H9 (cell line): ENCODE measurements at regions not wholly inside any gene's neighbourhood (a gene's known extent, or its start where the extent isn't known, plus 50 kb on each side); places are given as distances from the start of the nearest gene placed in this dataset.

Source experiments
- DNase-seq: peaks from one replicate; pipeline ENCODE4 v3.0.0-alpha.2; 2017
- H2AFZ ChIP-seq: one replicate; pipeline ENCODE4 v1.6.1; 2013; ENCODE audit warnings: mild to moderate bottlenecking, low read length, control low read depth, moderate library complexity
- H2AK5ac ChIP-seq: 2 replicates; pipeline ENCODE4 v1.6.1; 2013; ENCODE audit warnings: low read length, control low read depth, mixed read lengths; ENCODE audit not compliant: insufficient read length
- H2BK120ac ChIP-seq: one replicate; pipeline ENCODE4 v1.6.1; 2013; ENCODE audit warnings: low read depth, mild to moderate bottlenecking, low read length, control low read depth, inconsistent platforms; ENCODE audit not compliant: poor library complexity, severe bottlenecking
- H2BK12ac ChIP-seq: 2 replicates; pipeline ENCODE4 v1.6.1; 2013; ENCODE audit warnings: low read length, control low read depth, mixed read lengths, low read depth; ENCODE audit not compliant: insufficient read length
- H2BK15ac ChIP-seq: 2 replicates; pipeline ENCODE4 v1.6.1; 2013; ENCODE audit warnings: low read depth, low read length, control low read depth
- H2BK20ac ChIP-seq: one replicate; pipeline ENCODE4 v1.6.1; 2013; ENCODE audit warnings: low read depth, mild to moderate bottlenecking, low read length, control low read depth, inconsistent platforms; ENCODE audit not compliant: poor library complexity, severe bottlenecking
- H2BK5ac ChIP-seq: 2 replicates; pipeline ENCODE4 v1.6.1; 2013; ENCODE audit warnings: low read length, control low read depth, mixed read lengths; ENCODE audit not compliant: insufficient read length
- H3K14ac ChIP-seq: 2 replicates; pipeline ENCODE4 v1.6.1; 2013; ENCODE audit warnings: low read length, control low read depth; ENCODE audit not compliant: insufficient read depth
- H3K18ac ChIP-seq: 2 replicates; pipeline ENCODE4 v1.6.1; 2013; ENCODE audit warnings: low read depth, mild to moderate bottlenecking, mixed read lengths, low read length, control low read depth; ENCODE audit not compliant: insufficient read length
- H3K23ac ChIP-seq: 2 replicates; pipeline ENCODE4 v1.6.1; 2013; ENCODE audit warnings: low read length, control low read depth, mixed read lengths, low read depth; ENCODE audit not compliant: insufficient read length
- H3K23me2 ChIP-seq: 2 replicates; pipeline ENCODE4 v1.6.1; 2013; ENCODE audit warnings: low read depth, mild to moderate bottlenecking, mixed read lengths, low read length, control low read depth; ENCODE audit not compliant: insufficient read length, poor library complexity, severe bottlenecking
- H3K27ac ChIP-seq: 2 replicates; pipeline ENCODE4 v1.5.1; 2013; ENCODE audit warnings: low read length, control low read depth, mixed read lengths, low read depth; ENCODE audit not compliant: insufficient read length
- H3K27me3 ChIP-seq: 2 replicates; pipeline ENCODE4 v1.6.1; 2013; ENCODE audit warnings: low read length, control low read depth, inconsistent platforms; ENCODE audit not compliant: insufficient read depth
- H3K4ac ChIP-seq: 2 replicates; pipeline ENCODE4 v1.6.1; 2013; ENCODE audit warnings: low read depth, mild to moderate bottlenecking, control low read depth, inconsistent platforms, low read length, moderate library complexity
- H3K4me1 ChIP-seq: 2 replicates; pipeline ENCODE4 v1.6.1; 2013; ENCODE audit warnings: low read length, control low read depth, inconsistent platforms; ENCODE audit not compliant: insufficient read depth
- H3K4me2 ChIP-seq: 2 replicates; pipeline ENCODE4 v1.6.1; 2013; ENCODE audit warnings: low read length, control low read depth, mixed read lengths; ENCODE audit not compliant: insufficient read length, insufficient read depth
- H3K56ac ChIP-seq: 2 replicates; pipeline ENCODE4 v1.6.1; 2013; ENCODE audit warnings: low read depth, mild to moderate bottlenecking, mixed read lengths, low read length, control low read depth; ENCODE audit not compliant: insufficient read length
- H3K79me1 ChIP-seq: 2 replicates; pipeline ENCODE4 v1.6.1; 2013; ENCODE audit warnings: low read depth, mild to moderate bottlenecking, moderate library complexity, low read length, control low read depth, inconsistent platforms; ENCODE audit not compliant: insufficient read depth, poor library complexity, severe bottlenecking
- H3K79me2 ChIP-seq: 2 replicates; pipeline ENCODE4 v1.6.1; 2013; ENCODE audit warnings: low read length, control low read depth, inconsistent platforms; ENCODE audit not compliant: insufficient read depth
- H3K9ac ChIP-seq: 2 replicates; pipeline ENCODE4 v1.6.1; 2013; ENCODE audit warnings: low read length, control low read depth, mixed read lengths; ENCODE audit not compliant: insufficient read length; ENCODE audit errors: extremely low read depth
- H3K9me3 ChIP-seq: one replicate; pipeline ENCODE4 v1.6.1; 2013; ENCODE audit warnings: low read depth, low read length, inconsistent platforms; ENCODE audit not compliant: control insufficient read depth
- H3T11ph ChIP-seq: one replicate; pipeline ENCODE4 v1.6.1; 2013; ENCODE audit warnings: mild to moderate bottlenecking, low read length, control low read depth, inconsistent platforms
- H4K20me1 ChIP-seq: one replicate; pipeline ENCODE4 v1.6.1; 2013; ENCODE audit not compliant: control insufficient read depth, insufficient read length, insufficient read depth
- H4K5ac ChIP-seq: 2 replicates; pipeline ENCODE4 v1.6.1; 2013; ENCODE audit warnings: low read depth, mild to moderate bottlenecking, mixed read lengths, low read length, control low read depth; ENCODE audit not compliant: insufficient read length
- H4K8ac ChIP-seq: replicated peaks from 2 replicates; pipeline ENCODE4 v1.6.1; 2013; ENCODE audit warnings: low read length, control low read depth, mixed read lengths, low read depth; ENCODE audit not compliant: insufficient read length
- H4K91ac ChIP-seq: 2 replicates; pipeline ENCODE4 v1.6.1; 2013; ENCODE audit warnings: low read depth, mild to moderate bottlenecking, moderate library complexity, mixed read lengths, low read length, control low read depth; ENCODE audit not compliant: insufficient read length
- H3K27ac Mint-ChIP-seq, 3 experiments: 2 replicates in 2 of 3; 3 replicates in 1 of 3; pipeline ENCODE4 v1.8.0; 2020 to 2021; ENCODE audit warnings: mixed read lengths in 3 of 3, mild to moderate bottlenecking in 1 of 3, moderate library complexity in 1 of 3
- H3K27me3 Mint-ChIP-seq: 2 replicates; pipeline ENCODE4 v1.8.0; 2021; ENCODE audit warnings: low read depth, mild to moderate bottlenecking, moderate library complexity, mixed read lengths
- H3K36me3 Mint-ChIP-seq, 3 experiments: 2 replicates in 2 of 3; 3 replicates in 1 of 3; pipeline ENCODE4 v1.8.0; 2020 to 2021; ENCODE audit warnings: low read depth in 3 of 3, mixed read lengths in 3 of 3; ENCODE audit not compliant: insufficient read depth in 1 of 3
- H3K4me1 Mint-ChIP-seq, 2 experiments: 2 replicates each; pipeline ENCODE4 v1.8.0; 2020; ENCODE audit warnings: mixed read lengths in 2 of 2
- H3K4me3 Mint-ChIP-seq, 2 experiments: 2 replicates in 1 of 2; 3 replicates in 1 of 2; pipeline ENCODE4 v1.8.0; 2020 to 2021; ENCODE audit warnings: mild to moderate bottlenecking in 2 of 2, mixed read lengths in 2 of 2, moderate library complexity in 1 of 2
- H3K9me3 Mint-ChIP-seq, 2 experiments: 2 replicates in 1 of 2; 3 replicates in 1 of 2; pipeline ENCODE4 v1.8.0; 2020; ENCODE audit warnings: mild to moderate bottlenecking in 2 of 2, mixed read lengths in 2 of 2, moderate library complexity in 1 of 2
- WGBS: extraction: QIAGEN DNeasy Blood & Tissue Kit; methylation state at CpG from one replicate; pipeline ENCODE4 v1.1.7; 2013; ENCODE audit warnings: missing lambda C conversion rate, low lambda C conversion rate, mixed read lengths; ENCODE audit not compliant: insufficient read length; ENCODE audit errors: extremely low coverage; 5-methylcytosine and 5-hydroxymethylcytosine counted together
- TF ChIP-seq, protein P1 (sequence below): fragments of 200-600 bp; sonication (generic); conservative IDR thresholded peaks from 3 replicates; pipeline ENCODE4 v1.8.0; 2021; ENCODE audit warnings: antibody characterized with exemption, mild to moderate bottlenecking

DNA sequence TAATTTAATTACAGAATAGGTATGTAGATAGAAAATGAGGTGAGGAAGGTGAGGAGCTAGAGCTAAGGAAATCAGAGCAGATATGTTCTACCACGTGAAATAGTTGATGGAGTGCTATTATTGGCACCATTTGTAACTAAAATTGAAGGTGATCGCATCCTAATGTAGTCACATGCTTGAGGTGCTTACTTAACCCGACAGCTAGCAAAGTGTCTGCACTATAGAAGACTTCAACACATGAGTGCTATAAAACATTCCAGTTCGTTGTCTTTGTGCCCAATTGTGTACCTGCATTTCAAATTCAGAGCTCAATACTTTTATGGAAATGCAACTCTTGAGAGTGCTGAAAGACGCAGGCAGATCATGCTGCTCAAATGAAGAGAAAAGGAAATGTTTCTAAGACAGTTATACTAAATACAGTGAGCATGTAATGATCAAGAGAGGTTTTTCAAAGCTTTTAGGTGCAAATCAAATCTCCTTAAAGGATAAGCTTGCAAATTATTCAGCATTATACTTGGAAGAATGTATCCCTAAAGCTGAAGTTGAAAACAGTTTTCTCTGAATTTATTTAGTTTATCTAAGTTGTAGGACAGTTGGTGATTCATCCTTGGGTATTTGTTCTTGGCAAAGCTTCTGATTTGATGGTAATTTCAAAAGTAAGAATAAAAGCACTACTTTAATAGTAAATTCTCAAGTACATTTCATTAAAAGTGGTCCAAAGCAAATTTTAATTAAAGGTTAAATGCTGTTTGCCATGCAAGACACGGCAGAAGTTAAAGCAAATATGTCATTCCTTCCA lies 223.9 kb upstream of the EPHA5 start:
- no peaks in the 10 kb centered on the region for H3K79me2 ChIP-seq
- no peaks in the 10 kb centered on the region for H4K20me1 ChIP-seq
- H4K5ac ChIP-seq: no peak overlapping the region
- H2BK120ac ChIP-seq: no peak overlapping the region
- no peak overlapping the region for H2AK5ac ChIP-seq
- H3K4me1 Mint-ChIP-seq: peaks cover 14% of the 10 kb centered on the region in 2 experiments; a peak in 3 of 4 replicates
- H3K79me1 ChIP-seq: no peaks in the 10 kb centered on the region
- H2AFZ ChIP-seq: no peak overlapping the region
- no peak overlapping the region for H3K56ac ChIP-seq
- H2BK20ac ChIP-seq: no peak overlapping the region
- H3K4me3 Mint-ChIP-seq: no peak overlapping the region
- no peak overlapping the region for H3K27ac Mint-ChIP-seq
- H3K23me2 ChIP-seq: no peaks in the 10 kb centered on the region
- no peak overlapping the region for H4K91ac ChIP-seq
- no peak overlapping the region for H3K4ac ChIP-seq
- WGBS: no CpG with 5 or more reads among the region's 6 CpGs
- peaks cover 4 to 17% of the 10 kb centered on the region in 2 experiments; a peak in 4 of 5 replicates for H3K9me3 Mint-ChIP-seq
- TF ChIP-seq, protein P1, sequence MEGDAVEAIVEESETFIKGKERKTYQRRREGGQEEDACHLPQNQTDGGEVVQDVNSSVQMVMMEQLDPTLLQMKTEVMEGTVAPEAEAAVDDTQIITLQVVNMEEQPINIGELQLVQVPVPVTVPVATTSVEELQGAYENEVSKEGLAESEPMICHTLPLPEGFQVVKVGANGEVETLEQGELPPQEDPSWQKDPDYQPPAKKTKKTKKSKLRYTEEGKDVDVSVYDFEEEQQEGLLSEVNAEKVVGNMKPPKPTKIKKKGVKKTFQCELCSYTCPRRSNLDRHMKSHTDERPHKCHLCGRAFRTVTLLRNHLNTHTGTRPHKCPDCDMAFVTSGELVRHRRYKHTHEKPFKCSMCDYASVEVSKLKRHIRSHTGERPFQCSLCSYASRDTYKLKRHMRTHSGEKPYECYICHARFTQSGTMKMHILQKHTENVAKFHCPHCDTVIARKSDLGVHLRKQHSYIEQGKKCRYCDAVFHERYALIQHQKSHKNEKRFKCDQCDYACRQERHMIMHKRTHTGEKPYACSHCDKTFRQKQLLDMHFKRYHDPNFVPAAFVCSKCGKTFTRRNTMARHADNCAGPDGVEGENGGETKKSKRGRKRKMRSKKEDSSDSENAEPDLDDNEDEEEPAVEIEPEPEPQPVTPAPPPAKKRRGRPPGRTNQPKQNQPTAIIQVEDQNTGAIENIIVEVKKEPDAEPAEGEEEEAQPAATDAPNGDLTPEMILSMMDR: no peak
- no peak overlapping the region for H2BK12ac ChIP-seq
- DNase-seq: no peak
- no peak overlapping the region for H3K14ac ChIP-seq
- H3K4me1 ChIP-seq: peaks cover 4% of the 10 kb centered on the region; the same call in 1 of the 2 replicates
- no peak overlapping the region for H3K18ac ChIP-seq
- no peak overlapping the region for H2BK15ac ChIP-seq
- H3K27ac ChIP-seq: no peak overlapping the region
- no peaks in the 10 kb centered on the region for H3K9me3 ChIP-seq
- H3K23ac ChIP-seq: no peak overlapping the region
- no peak overlapping the region for H3K9ac ChIP-seq
- no peak overlapping the region for H2BK5ac ChIP-seq
- no peak overlapping the region for H4K8ac ChIP-seq
- H3K4me2 ChIP-seq: no peak overlapping the region
- no peak overlapping the region for H3T11ph ChIP-seq
- peaks cover 0 to 11% (median 9%) of the 10 kb centered on the region in 3 experiments; a peak in 5 of 7 replicates for H3K36me3 Mint-ChIP-seq
- no peaks in the 10 kb centered on the region for H3K27me3 ChIP-seq
- H3K27me3 Mint-ChIP-seq: no peaks in the 10 kb centered on the region
